IMR-90 (cell line): ENCODE measurements at regions not wholly inside any gene's neighbourhood (a gene's known extent, or its start where the extent isn't known, plus 50 kb on each side); places are given as distances from the start of the nearest gene placed in this dataset.

Source experiments
- BHLHE40 ChIP-seq: fragments of 150-350 bp; IDR thresholded peaks from 2 replicates; pipeline ENCODE4 v1.6.1; 2016; ENCODE audit warnings: mild to moderate bottlenecking, low read depth, low read length
- CEBPB ChIP-seq: IDR thresholded peaks from 2 replicates; pipeline ENCODE4 v1.6.1; 2012; ENCODE audit warnings: low read depth, low read length, improper control_type of control experiment
- CTCF ChIP-seq: conservative IDR thresholded peaks from 2 replicates; pipeline ENCODE4 v1.5.1; 2012; ENCODE audit warnings: mild to moderate bottlenecking, low read depth, low read length, improper control_type of control experiment
- FOS ChIP-seq: fragments of 150-350 bp; IDR thresholded peaks from 2 replicates; pipeline ENCODE4 v1.6.1; 2016; ENCODE audit warnings: low read depth, low read length
- MAFK ChIP-seq: IDR thresholded peaks from 2 replicates; pipeline ENCODE4 v1.6.1; 2012; ENCODE audit warnings: low read depth, low read length, improper control_type of control experiment
- MAZ ChIP-seq: IDR thresholded peaks from 2 replicates; pipeline ENCODE4 v1.6.1; 2012; ENCODE audit warnings: low read depth, mild to moderate bottlenecking, low read length, improper control_type of control experiment, moderate library complexity, borderline replicate concordance
- MXI1 ChIP-seq: IDR thresholded peaks from 2 replicates; pipeline ENCODE4 v1.6.1; 2012; ENCODE audit warnings: low read depth, mild to moderate bottlenecking, low read length, moderate library complexity, borderline replicate concordance
- NFE2L2 ChIP-seq: fragments of 150-350 bp; IDR thresholded peaks from 2 replicates; pipeline ENCODE4 v1.6.1; 2016; ENCODE audit warnings: low read depth, mild to moderate bottlenecking, low read length
- POLR2A ChIP-seq: IDR thresholded peaks from 2 replicates; pipeline ENCODE4 v1.6.1; 2012; ENCODE audit warnings: mild to moderate bottlenecking, low read depth, low read length
- RAD21 ChIP-seq: IDR thresholded peaks from 2 replicates; pipeline ENCODE4 v1.6.1; 2012; ENCODE audit warnings: low read length, improper control_type of control experiment
- RCOR1 ChIP-seq: IDR thresholded peaks from 2 replicates; pipeline ENCODE4 v1.6.1; 2012; ENCODE audit warnings: mild to moderate bottlenecking, low read length, improper control_type of control experiment; ENCODE audit not compliant: insufficient replicate concordance
- RFX5 ChIP-seq: IDR thresholded peaks from 2 replicates; pipeline ENCODE4 v1.8.0; 2012; ENCODE audit warnings: low read depth, mild to moderate bottlenecking, low read length, moderate library complexity
- SMC3 ChIP-seq: fragments of 150-350 bp; IDR thresholded peaks from 2 replicates; pipeline ENCODE4 v1.6.1; 2016; ENCODE audit warnings: low read depth, mild to moderate bottlenecking, antibody characterized with exemption, low read length, moderate library complexity
- TF ChIP-seq, protein P1 (sequence below): fragments of 150-350 bp; IDR thresholded peaks from 2 replicates; pipeline ENCODE4 v1.6.1; 2016; ENCODE audit warnings: low read depth, mild to moderate bottlenecking, low read length, moderate library complexity, borderline replicate concordance

DNA sequence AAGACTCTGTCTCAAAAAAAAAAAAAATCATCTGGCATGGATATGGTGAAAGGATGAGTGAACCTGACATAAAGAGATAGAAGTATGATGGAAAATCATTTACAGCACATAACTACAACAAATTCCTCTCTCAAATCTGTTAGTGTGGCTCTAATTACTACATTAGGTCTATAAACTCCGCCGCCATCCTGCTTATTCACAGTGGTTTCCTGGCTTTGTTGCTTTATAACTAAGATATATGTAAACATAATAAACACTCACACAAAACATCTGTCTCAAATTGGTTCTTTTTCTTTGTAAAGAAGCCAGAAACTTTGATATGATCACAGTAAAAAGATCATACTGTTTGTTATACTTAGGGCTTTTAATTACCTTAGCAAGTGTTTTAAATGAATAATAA, 412.6 kb upstream of the FAM98A start:
- no peak for TF ChIP-seq CTCF
- no peak for TF ChIP-seq SMC3
- no peak for TF ChIP-seq MAZ
- TF ChIP-seq RFX5, result no peak
- no peak for TF ChIP-seq FOS
- no peak for TF ChIP-seq MXI1
- TF ChIP-seq, protein P1, sequence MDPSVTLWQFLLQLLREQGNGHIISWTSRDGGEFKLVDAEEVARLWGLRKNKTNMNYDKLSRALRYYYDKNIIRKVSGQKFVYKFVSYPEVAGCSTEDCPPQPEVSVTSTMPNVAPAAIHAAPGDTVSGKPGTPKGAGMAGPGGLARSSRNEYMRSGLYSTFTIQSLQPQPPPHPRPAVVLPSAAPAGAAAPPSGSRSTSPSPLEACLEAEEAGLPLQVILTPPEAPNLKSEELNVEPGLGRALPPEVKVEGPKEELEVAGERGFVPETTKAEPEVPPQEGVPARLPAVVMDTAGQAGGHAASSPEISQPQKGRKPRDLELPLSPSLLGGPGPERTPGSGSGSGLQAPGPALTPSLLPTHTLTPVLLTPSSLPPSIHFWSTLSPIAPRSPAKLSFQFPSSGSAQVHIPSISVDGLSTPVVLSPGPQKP, result no peak
- no peak for TF ChIP-seq BHLHE40
- no peak for TF ChIP-seq POLR2A
- TF ChIP-seq RAD21, result no peak
- TF ChIP-seq NFE2L2, result no peak
- no peak for TF ChIP-seq RCOR1
- TF ChIP-seq MAFK, result no peak
- no peak for TF ChIP-seq CEBPB
